NCI-H526 (cell line): ENCODE measurements at regions not wholly inside any gene's neighbourhood (a gene's known extent, or its start where the extent isn't known, plus 50 kb on each side); places are given as distances from the start of the nearest gene placed in this dataset.

Experiments used
- DNase-seq, 2 experiments: peaks; one replicate each; lab custom pipeline; 2025; lab: John Stamatoyannopoulos, UW

DNA sequence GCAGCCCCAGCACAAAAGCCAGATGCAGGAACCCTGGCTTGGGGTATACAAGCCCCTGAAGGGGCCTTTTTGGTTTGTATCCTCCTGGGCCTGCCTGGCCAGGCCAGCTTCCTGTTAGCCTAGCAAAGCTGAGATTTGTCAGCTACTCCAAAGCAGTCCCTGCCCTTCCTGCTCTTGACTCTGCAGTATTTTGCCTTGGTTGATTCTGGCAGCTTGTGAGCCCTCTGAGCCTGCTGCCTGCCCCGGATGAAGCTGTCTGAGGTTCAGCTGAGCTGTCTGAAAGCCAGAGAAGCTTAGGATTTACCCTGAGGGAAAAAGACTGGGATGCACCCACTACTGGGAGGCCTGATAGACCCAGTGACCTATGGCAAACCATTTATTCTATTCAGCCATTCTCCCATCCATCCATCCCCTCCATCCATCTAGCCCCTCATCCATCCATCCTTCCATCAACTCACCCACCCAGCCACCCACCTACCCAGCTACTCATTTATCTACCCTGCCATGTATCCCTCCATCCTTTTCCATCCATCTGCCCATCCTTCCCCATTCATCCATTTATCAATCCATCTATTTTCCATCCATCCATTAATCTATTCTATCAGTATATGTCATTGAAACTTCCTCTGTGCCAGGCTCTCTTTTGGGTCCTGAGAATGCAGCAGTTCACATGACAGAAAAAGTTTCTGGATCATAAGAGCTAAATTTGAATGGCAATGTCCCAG, 307.5 kb downstream of the DHX35 start:
- DNase-seq = no peak

DNA sequence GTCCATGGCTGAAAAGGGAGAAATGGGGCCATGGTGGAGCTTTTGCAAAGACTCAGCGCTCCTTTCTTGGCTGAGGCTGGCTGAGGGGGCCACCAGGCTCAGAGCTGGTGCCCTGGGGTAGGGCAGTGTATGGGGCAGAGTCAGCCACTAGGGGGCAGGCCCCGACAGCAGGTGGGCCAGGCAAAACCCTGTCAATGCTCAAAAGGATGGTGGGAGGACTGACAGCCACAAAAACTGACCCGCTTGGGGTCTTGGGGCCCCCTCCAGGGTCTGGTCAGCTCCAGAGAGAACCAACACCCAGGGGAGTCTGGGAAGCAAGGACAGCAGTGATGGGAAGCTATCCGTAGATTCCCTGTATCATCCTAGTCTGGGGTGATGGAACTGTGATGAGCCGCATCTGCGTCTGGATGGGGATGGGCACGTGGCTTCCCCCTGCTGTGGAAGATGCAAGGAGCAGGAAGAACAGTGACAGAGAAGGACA, 306.9 kb downstream of the DHX35 start:
- DNase-seq = peak in 1 of 2 experiments; percentile 77

DNA sequence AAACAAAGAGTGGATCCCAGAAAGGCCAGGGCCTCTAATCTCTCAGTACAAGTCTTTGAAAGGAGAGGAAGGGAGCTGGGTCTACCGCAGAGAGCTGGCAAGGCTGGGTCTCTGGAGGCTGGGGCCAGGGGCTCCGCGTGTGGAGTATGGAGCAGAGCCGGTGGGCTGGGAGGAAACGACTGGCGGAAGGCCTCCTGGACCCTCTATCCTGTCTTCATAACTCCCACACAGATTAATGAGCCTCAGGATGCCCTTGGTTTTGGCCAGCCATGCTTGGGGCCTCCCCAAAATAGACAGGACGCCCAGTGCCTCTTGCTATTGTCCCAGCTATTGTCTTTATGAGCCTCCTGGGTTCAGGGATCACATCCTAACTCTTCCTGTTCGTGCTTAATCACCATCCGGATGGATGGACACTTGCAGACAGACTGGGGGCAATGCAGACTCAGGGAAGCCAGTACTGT, 306.4 kb downstream of the DHX35 start:
- no peak for DNase-seq

GRCh38 chr20:39266989-39267388, 304.8 kb downstream of the DHX35 start:
- no peak for DNase-seq

- DNase-seq = peak; percentile 41 to 76
These were observed 302.5 kb downstream of the DHX35 start for GRCh38 chr20:39264506-39265172.

GRCh38 chr20:39263076-39263475, 300.9 kb downstream of the DHX35 start:
- DNase-seq = no peak

DNA sequence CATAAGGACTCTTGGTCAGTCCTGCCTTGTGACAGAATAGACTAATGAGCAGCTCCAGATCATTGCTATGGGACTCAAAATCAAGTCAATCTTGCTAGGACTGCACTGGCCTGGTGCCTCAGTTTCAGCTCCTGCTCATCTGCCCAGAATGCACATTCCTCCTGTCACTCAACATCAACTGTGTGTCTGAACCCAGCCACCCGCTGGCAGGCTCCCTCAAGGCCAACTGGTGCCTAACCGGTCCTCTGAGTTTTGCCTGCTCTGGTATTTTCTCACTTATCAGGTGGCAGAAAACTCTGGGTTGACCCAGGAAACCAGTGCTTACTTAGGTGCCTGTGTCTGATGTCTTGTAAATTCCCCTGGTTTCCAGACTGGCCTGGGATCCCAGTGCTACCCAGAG, 297.7 kb downstream of the DHX35 start:
- no peak for DNase-seq

- DNase-seq = no peak
These were observed 297.1 kb downstream of the DHX35 start for GRCh38 chr20:39259010-39259803.

- DNase-seq = no peak
These were observed 296.1 kb downstream of the DHX35 start for GRCh38 chr20:39258253-39258652.

- no peak for DNase-seq
These were observed 291.1 kb downstream of the DHX35 start for GRCh38 chr20:39253051-39253755.

DNA sequence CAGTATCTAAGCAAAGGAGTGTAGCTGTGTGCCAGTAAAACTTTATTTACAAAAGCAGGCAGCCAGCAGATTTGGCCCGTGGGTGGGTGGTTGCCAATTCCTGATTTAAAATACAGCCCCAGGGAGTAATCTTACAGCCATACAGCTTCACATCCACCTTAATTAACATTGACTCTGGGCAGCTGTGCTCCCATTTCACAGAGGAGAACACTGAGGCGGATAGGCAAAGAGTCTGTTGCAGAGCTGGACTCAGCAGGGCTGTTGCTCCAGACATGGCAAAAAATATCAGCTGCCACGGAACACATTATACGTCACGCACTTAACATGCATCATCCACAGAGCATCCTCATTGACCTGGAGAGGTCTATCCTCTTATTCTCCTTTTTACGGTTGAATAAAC, 289.9 kb downstream of the DHX35 start:
- DNase-seq = no peak

- no peak for DNase-seq
These were observed 287.7 kb downstream of the DHX35 start for GRCh38 chr20:39249798-39250197.

GRCh38 chr20:39248862-39249485, 286.8 kb downstream of the DHX35 start:
- DNase-seq = no peak

DNA sequence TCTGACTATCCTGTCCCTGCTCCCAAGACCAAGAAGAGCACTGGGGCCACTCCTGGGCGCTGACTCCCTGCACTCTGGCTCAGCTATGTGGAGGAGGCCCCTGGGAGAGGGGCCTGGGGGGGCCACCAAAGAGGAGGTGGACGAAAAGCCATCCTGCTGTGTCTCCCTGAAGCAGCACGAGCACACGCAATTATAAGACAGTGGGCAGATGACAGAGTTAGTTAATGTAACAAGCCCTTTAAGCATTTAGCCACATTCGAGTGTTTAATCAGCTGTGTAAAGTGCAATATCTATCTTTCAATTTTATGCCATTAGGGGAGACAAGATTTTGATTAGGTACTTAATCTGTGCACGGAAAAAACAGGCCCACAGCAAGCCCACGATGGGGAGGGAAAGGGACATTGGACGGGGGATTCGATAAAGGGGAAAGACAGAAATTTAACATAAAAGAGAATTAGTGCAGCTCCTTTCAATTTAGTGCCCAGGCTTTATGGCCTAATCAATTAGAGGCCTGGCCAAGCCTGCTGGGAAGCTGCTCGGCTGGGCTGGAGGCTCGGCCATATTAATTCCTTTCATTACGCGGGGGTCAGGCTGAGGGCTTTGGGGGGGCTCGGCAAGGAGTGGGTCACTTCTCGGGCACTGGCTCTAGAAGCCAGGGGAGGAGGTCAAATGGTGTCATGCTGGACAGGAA, 286.2 kb downstream of the DHX35 start:
- DNase-seq = no peak

DNA sequence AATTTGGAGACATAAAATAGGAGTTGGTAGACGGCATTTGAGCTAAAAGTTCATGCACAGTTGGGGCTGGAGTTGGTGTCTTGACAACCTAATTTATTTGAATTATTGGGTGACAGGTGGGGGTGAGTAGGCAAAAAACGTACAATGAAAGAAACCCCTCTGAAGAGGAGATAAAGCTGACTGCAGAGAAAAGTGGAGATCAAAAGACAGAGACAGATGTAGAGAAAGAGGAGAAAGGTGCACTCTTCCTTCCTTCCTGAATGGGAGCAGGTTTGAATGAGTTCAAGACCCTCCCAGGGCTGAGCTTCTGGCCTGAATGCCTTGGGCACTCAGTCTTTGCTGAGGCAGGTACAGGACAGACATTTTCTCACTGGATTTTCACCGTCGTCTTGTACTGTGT, 284.3 kb downstream of the DHX35 start:
- no peak for DNase-seq

DNA sequence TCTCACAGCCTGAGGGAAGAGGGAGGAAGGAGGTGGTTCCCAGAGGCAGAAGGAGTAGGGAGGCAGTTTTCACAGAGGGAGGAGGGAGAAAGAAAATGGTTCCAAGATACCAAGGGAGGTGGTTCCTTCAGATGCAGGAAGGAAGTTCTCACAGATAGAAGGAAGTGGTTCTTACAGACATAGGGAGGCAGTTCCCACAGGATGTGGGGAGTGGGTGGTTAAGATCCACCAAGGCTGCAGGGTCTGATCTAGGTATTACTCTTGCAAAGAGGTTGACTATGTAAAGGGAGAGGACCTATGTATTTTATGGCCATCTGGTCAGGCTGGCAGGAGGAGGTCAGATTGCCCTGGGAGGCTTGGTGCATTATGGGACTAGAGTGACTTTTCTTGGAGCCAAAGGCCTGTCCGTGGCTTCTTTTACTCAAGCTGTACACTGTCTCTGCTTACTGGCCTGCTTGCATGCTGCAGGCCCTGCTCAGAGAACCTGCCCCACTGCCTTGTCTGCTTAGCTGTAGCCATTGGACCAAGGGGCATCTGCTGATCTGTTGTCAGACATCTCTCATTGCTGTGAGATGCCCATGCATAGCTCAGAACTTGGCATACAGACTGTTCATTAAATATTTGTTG, 283.7 kb downstream of the DHX35 start:
- DNase-seq = no peak

- no peak for DNase-seq
These were observed 281.8 kb downstream of the DHX35 start for GRCh38 chr20:39243962-39244361.

GRCh38 chr20:39242614-39243013, 280.5 kb downstream of the DHX35 start:
- DNase-seq = no peak

GRCh38 chr20:39234520-39235095, 272.5 kb downstream of the DHX35 start:
- no peak for DNase-seq

GRCh38 chr20:39233755-39234154, 271.6 kb downstream of the DHX35 start:
- no peak for DNase-seq
